GM23338 (cell line): ENCODE measurements at regions not wholly inside any gene's neighbourhood (a gene's known extent, or its start where the extent isn't known, plus 50 kb on each side); places are given as distances from the start of the nearest gene placed in this dataset.

Experiments
- ATAC-seq: fragments of 200-7000 bp; cut with Tn5 transposase; 3 replicates; pipeline ENCODE4 v1.9.1; 2020
- DNase-seq: peaks from one replicate; pipeline ENCODE4 v3.0.0-alpha.2; 2015; ENCODE audit warnings: low spot score
- H2AFZ ChIP-seq: fragments of 200-600 bp; sonication (generic); 2 replicates; pipeline ENCODE4 v1.8.0; 2016; ENCODE audit warnings: antibody characterized with exemption, mild to moderate bottlenecking, moderate library complexity
- H3F3A ChIP-seq: fragments of 200-600 bp; sonication (generic); replicated peaks from 2 replicates; pipeline ENCODE4 v1.8.0; 2017; ENCODE audit warnings: antibody characterized with exemption, mixed run types, low read depth
- H3K27ac ChIP-seq: fragments of 200-600 bp; sonication (generic); 2 replicates; pipeline ENCODE4 v1.6.1; 2016; ENCODE audit warnings: low read depth
- H3K27me3 ChIP-seq: fragments of 200-600 bp; sonication (generic); 2 replicates; pipeline ENCODE4 v1.8.0; 2016; ENCODE audit warnings: mild to moderate bottlenecking, mixed run types, moderate library complexity; ENCODE audit not compliant: insufficient read depth
- H3K36me3 ChIP-seq: fragments of 200-600 bp; sonication (generic); 2 replicates; pipeline ENCODE4 v1.8.0; 2016; ENCODE audit warnings: mild to moderate bottlenecking; ENCODE audit not compliant: insufficient read depth
- H3K4me1 ChIP-seq: fragments of 200-600 bp; sonication (generic); 2 replicates; pipeline ENCODE4 v1.8.0; 2016; ENCODE audit warnings: mild to moderate bottlenecking, moderate library complexity; ENCODE audit not compliant: insufficient read depth
- H3K4me2 ChIP-seq: fragments of 200-600 bp; sonication (generic); 2 replicates; pipeline ENCODE4 v1.7.1; 2017; ENCODE audit warnings: mixed run types
- H3K4me3 ChIP-seq: fragments of 200-600 bp; sonication (generic); 2 replicates; pipeline ENCODE4 v1.6.1; 2016; ENCODE audit warnings: mixed run types
- H3K79me2 ChIP-seq: fragments of 200-600 bp; sonication (generic); replicated peaks from 2 replicates; pipeline ENCODE4 v1.8.0; 2017; ENCODE audit warnings: mild to moderate bottlenecking; ENCODE audit not compliant: insufficient read depth
- H3K9me2 ChIP-seq: fragments of 200-600 bp; sonication (generic); 2 replicates; pipeline ENCODE4 v1.8.0; 2017; ENCODE audit not compliant: insufficient read depth
- H4K20me1 ChIP-seq: fragments of 200-600 bp; sonication (generic); replicated peaks from 2 replicates; pipeline ENCODE4 v1.8.0; 2017; ENCODE audit warnings: mild to moderate bottlenecking; ENCODE audit not compliant: insufficient read depth
- H3K27ac Mint-ChIP-seq: 2 replicates; pipeline ENCODE4 v1.8.0; 2020; ENCODE audit warnings: inconsistent platforms, mild to moderate bottlenecking, moderate library complexity, mixed read lengths
- H3K27me3 Mint-ChIP-seq: 3 replicates; pipeline ENCODE4 v1.8.0; 2022; ENCODE audit warnings: low read depth, mild to moderate bottlenecking, moderate library complexity, mixed read lengths, inconsistent platforms; ENCODE audit not compliant: insufficient read depth, poor library complexity
- H3K36me3 Mint-ChIP-seq: 3 replicates; pipeline ENCODE4 v1.8.0; 2021; ENCODE audit warnings: low read depth, mild to moderate bottlenecking, inconsistent platforms, moderate library complexity, mixed read lengths
- H3K4me1 Mint-ChIP-seq: 3 replicates; pipeline ENCODE4 v1.8.0; 2020; ENCODE audit warnings: mild to moderate bottlenecking, inconsistent platforms, mixed read lengths
- H3K4me3 Mint-ChIP-seq: 3 replicates; pipeline ENCODE4 v1.8.0; 2021; ENCODE audit warnings: moderate library complexity, mild to moderate bottlenecking, inconsistent platforms, mixed read lengths
- H3K9me3 Mint-ChIP-seq: 3 replicates; pipeline ENCODE4 v1.8.0; 2020; ENCODE audit warnings: moderate library complexity, mild to moderate bottlenecking, inconsistent platforms, mixed read lengths
- CREB1 ChIP-seq: fragments of 250-450 bp; sonication (Bioruptor Pico); IDR thresholded peaks from 2 replicates; pipeline ENCODE4 v1.5.0; 2020; ENCODE audit warnings: low read depth, mild to moderate bottlenecking, moderate library complexity
- CTCF ChIP-seq, 2 experiments: fragments of 200-600 bp in 1 of 2; sonication (generic) in 1 of 2; conservative IDR thresholded peaks; 2 replicates each; pipeline versions ENCODE4 v1.5.1 to v1.6.1; 2016 to 2017; ENCODE audit warnings: antibody characterized with exemption in 2 of 2, low read depth in 2 of 2, mild to moderate bottlenecking in 2 of 2, moderate library complexity in 1 of 2
- ETS1 ChIP-seq: IDR thresholded peaks from 2 replicates; pipeline ENCODE4 v1.6.1; 2016; ENCODE audit warnings: antibody characterized with exemption
- EZH2 ChIP-seq: fragments of 200-600 bp; sonication (generic); IDR thresholded peaks from one replicate; pipeline ENCODE4 v1.8.0; 2017; ENCODE audit warnings: antibody characterized with exemption, mild to moderate bottlenecking, low read depth; ENCODE audit not compliant: unreplicated experiment
- EZH2phosphoT487 ChIP-seq: fragments of 200-600 bp; sonication (generic); IDR thresholded peaks from one replicate; pipeline ENCODE4 v1.8.1; 2018; ENCODE audit warnings: antibody characterized with exemption; ENCODE audit not compliant: unreplicated experiment
- JUNB ChIP-seq: IDR thresholded peaks from one replicate; pipeline ENCODE4 v1.6.1; 2016; ENCODE audit warnings: antibody characterized with exemption; ENCODE audit not compliant: unreplicated experiment
- NANOG ChIP-seq: IDR thresholded peaks from 2 replicates; pipeline ENCODE4 v1.6.1; 2016; ENCODE audit warnings: antibody characterized with exemption, borderline replicate concordance
- POLR2AphosphoS5 ChIP-seq: IDR thresholded peaks from 2 replicates; pipeline ENCODE4 v1.6.1; 2016; ENCODE audit warnings: antibody characterized with exemption, low read depth
- REST ChIP-seq: IDR thresholded peaks from one replicate; pipeline ENCODE4 v1.6.1; 2018; ENCODE audit warnings: antibody characterized with exemption; ENCODE audit not compliant: unreplicated experiment
- STAT1 ChIP-seq: IDR thresholded peaks from one replicate; pipeline ENCODE4 v1.6.1; 2016; ENCODE audit warnings: antibody characterized with exemption; ENCODE audit not compliant: unreplicated experiment
- ZNF114 ChIP-seq: fragments of 250-450 bp; sonication (Bioruptor Pico); IDR thresholded peaks from 2 replicates; pipeline ENCODE4 v1.5.0; 2020; ENCODE audit warnings: mild to moderate bottlenecking, moderate library complexity
- ZNF331 ChIP-seq: fragments of 250-450 bp; sonication (Bioruptor Pico); IDR thresholded peaks from 2 replicates; pipeline ENCODE4 v1.5.0; 2020; ENCODE audit warnings: low read depth, mild to moderate bottlenecking, moderate library complexity
- ZNF462 ChIP-seq: fragments of 250-450 bp; sonication (Bioruptor Pico); IDR thresholded peaks from 2 replicates; pipeline ENCODE4 v1.5.0; 2020; ENCODE audit warnings: mild to moderate bottlenecking, moderate library complexity

GRCh38 chr1:222256058-222256457 is 291.8 kb downstream of the HHIPL2 start:
- ATAC-seq (no peak), DNase-seq (no peak)
- Histone ChIP-seq H3K36me3 (no peaks in the 10 kb centered on the region), H3K9me2 (peaks cover 4% of the 10 kb centered on the region; the same call in 1 of the 2 replicates), H3K4me2 (no peak overlapping the region), H3K27ac (no peak overlapping the region), H3F3A (no peaks in the 10 kb centered on the region), H2AFZ (no peak overlapping the region), H3K4me3 (no peak overlapping the region), H3K27me3 (no peaks in the 10 kb centered on the region), H4K20me1 (no peaks in the 10 kb centered on the region), H3K4me1 (peaks cover 13% of the 10 kb centered on the region), H3K79me2 (no peaks in the 10 kb centered on the region)
- Mint-ChIP-seq H3K4me3 (no peak overlapping the region), H3K4me1 (peaks cover 11% of the 10 kb centered on the region), H3K36me3 (no peaks in the 10 kb centered on the region; the same call in 2 of the 3 replicates), H3K27me3 (no peaks in the 10 kb centered on the region), H3K9me3 (peaks cover 8% of the 10 kb centered on the region; the same call in 2 of the 3 replicates), H3K27ac (no peak overlapping the region)
- TF ChIP-seq EZH2phosphoT487 (no peak), ZNF114 (CRISPR knock-in tag) (no peak), POLR2AphosphoS5 (no peak), ZNF331 (no peak), STAT1 (no peak), CTCF (conservative IDR thresholded peaks at IDR 0.05; ENCODE audit: low read depth in 2 of 2) (no peak), EZH2 (no peak), JUNB (no peak), NANOG (no peak), ETS1 (no peak), ZNF462 (CRISPR knock-in tag) (no peak), CREB1 (no peak), REST (no peak)
